GM19467 (cell line): ENCODE measurements at regions not wholly inside any gene's neighbourhood (a gene's known extent, or its start where the extent isn't known, plus 50 kb on each side); places are given as distances from the start of the nearest gene placed in this dataset.

ENCODE experiments used
- ATAC-seq: cut with Tn5 transposase; IDR thresholded peaks from one replicate; pipeline ENCODE4 v1.9.1; 2021; ENCODE audit warnings: mild to moderate bottlenecking, moderate library complexity; ENCODE audit not compliant: unreplicated experiment

DNA sequence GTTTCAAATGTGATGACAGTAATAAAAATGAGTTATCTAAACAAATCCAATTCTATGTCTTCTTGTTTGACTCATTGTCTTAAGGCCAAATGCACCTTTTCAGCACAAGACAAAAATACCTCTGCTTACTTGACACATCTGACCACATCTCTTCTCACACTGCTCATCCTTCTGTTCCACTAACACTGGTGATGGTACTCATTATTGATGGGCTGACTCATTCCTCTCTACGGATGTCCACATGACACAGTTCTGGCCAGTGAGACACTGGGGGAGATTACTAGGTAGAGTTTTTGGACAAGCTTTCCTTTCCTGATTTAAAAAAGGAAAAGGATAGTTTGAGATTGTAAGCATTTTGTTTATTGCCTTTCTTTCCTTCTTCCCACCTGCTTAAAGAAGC lies 410.6 kb upstream of the THRB start:
- no peak for ATAC-seq

DNA sequence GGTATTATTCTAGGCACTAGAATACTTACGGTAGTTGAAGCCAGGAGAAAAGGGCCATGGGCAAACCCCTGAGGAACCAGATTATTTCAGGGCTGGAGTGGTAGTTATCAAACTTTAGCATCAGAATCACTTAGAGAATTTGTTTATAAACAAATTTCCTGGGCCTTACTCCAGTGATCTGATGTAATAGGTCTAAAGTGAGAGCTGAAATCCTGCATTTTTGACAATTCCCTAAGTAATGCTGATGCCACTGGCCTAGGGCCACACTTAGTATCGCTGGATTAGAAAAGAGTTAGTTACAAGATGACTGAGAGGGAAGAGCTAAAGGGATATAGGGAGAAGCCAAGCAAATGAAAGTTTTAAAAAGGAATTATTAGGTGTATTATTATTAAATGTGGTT lies 412.5 kb upstream of the THRB start:
- ATAC-seq = no peak

DNA sequence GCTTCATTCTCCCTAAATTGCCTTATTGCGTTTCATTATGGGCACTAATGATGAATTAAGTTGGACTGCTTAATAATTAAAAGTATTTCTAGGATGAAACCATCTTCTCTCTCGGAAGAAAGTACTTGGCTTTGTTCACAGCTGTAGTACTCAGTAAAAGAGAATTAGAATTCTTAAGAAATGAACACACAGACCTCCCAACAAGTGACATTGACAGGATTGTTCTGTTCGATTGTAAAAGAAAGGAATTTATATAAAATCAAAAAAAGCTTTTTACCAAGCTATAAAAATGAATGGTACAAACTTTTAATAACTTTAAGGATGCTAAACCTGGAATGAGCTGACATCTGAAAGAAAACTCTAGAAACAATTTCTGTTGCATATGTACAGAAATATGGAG lies 416.4 kb upstream of the THRB start:
- no peak for ATAC-seq

- ATAC-seq = no peak
Measured at GRCh38 chr3:24915639-24916038, 421.0 kb upstream of the THRB start.

DNA sequence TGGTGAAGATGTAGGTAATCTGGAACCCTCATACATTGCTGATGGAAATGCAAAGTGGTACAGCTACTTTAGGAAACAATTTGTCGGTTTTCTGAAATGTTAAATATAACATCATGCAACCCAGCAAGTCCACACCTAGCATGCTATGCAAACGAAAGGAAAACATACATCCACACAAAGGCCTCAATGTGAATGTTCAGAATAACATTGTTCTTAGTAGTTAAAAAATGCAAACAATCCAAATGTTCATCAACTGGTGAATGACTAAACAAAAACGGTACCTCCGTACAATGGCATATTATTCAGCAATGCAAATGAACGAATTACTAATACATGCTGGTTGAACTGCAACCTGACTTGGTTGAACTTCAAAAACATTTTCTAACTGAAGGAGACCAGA lies 423.3 kb upstream of the THRB start:
- no peak for ATAC-seq

GRCh38 chr3:24923570-24923969 lies 428.9 kb upstream of the THRB start:
- no peak for ATAC-seq

- no peak for ATAC-seq
Measured at GRCh38 chr3:24929521-24929920, 434.9 kb upstream of the THRB start.

DNA sequence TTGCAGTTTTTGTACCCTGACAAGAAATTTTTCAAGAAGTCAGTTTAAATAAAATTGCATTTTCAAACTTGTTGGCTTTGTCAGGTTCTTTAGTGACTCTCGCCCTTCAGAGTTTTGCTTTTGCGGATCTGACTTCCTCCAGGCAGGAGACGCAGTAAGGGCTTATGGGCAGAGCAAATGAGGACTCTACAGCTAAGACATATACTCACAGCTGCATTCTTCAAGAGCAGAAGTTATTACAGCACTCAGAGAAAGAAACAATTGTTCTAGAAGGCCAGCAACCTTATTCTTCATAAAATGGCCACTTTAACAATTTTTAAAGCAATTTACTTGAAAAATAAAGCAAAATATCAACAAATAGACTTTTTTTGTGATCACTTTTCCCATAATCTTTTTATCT lies 438.8 kb upstream of the THRB start:
- ATAC-seq = no peak

DNA sequence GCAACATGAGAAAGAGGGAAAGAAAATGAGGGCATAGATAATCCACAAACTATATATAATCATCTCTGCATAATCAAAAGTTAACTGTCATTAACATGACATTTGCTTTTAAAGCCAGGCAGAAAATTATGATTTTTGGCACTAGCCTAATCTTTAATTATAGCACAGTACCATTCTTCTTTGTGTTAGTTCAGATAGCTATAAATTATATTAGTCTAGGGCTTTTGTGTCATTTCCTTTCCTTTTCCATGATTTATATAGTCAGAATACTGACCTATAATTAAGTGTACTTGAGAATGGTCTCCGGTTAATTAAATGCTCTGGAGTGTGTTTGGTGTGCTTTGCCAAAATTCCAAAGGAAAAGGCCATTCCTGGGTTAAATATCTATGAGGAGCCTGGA lies 441.9 kb upstream of the THRB start:
- ATAC-seq = no peak

- ATAC-seq = no peak
Measured at GRCh38 chr3:24937228-24937627, 442.6 kb upstream of the THRB start.

DNA sequence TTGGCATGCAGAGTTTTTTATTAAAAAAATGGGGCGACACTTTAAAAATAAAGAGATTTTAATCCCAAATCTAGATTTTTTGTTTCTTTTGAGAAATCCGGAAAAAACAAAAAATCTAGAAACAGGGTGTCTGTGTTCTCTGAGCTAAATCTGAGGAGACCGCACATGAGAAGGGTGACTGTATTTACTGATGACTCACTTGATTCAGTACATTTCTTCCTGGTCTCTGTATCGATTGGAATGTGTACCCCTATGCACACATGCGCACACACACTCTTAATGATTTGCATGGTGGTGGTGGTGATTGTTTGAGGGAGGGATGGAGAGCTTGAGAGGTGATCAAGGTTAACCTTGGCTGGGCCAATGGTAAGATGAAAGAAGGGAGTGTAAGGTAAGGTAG lies 443.1 kb upstream of the THRB start:
- ATAC-seq = no peak

DNA sequence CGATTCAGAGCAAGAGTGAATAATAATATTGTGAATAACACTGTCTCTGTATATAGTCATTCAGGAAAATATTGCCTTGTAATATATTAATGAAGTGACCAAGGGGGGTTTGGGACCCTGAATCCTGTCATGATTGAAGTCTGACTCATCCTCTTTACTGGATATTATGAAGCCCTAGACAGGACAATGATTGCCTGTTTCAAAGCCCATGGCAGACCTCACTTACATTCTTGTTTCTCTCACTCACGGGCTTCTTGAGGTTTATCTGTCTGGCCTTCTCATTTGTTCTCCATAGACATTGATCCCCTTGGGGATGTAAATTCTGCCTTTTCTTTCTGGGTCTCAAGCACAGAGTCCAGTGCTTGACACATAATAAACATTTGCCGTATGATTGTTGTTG lies 449.3 kb upstream of the THRB start:
- no peak for ATAC-seq

DNA sequence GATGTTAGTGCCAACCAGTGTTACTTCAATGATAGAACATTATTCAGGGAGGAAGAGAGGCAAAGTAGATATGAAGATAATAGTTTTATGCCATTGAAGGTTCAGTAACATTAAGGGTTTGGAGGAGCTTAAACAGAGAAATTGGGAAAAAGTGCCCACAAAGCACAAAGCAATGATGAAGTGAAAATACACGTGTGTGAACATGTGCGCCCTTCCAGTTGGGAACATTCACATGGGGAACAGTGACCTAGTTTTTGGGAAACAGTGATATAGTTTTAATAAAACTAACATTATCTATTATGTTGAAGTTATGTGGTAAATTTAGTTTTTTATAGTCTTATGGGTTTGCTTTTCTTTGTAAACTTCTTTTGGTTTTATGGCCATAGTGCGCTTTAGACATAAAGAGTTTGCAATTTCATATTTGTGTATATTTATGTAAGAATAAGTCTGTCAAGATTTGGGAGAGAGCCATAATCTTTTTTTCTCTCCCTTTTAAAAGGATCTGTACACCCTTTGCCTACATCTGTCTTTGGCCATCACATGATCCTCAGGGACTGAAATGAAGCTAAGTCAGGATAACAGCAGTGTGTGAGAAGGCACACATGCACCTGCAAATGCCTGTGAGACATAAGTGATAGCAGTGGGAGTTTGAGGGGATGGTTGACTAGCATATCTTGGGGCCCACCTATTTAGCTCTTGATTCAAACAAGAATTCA lies 450.3 kb upstream of the THRB start:
- no peak for ATAC-seq

GRCh38 chr3:24945563-24945962 lies 450.9 kb upstream of the THRB start:
- ATAC-seq = no peak

GRCh38 chr3:24947103-24947502 lies 452.5 kb upstream of the THRB start:
- no peak for ATAC-seq

GRCh38 chr3:24951180-24951579 lies 456.5 kb upstream of the THRB start:
- no peak for ATAC-seq

DNA sequence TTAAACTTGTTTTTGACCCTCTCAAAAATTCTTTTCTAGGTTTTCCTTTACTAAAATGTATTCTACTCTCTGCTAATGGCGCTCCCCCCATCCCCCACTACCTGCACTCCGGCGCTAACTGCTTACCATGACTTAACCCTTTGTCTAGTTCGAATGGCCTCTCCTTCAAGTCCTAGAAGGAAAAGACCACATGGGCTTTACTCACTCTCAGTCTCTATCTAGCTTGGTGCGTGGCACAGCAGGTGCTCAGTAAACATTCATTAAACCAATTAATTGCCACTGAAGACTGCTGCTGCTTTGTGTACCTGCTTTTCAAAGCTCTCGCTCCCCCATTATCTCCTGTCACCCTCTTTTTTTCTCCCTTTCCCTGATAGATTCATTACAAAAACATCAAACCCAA lies 457.7 kb upstream of the THRB start:
- no peak for ATAC-seq

DNA sequence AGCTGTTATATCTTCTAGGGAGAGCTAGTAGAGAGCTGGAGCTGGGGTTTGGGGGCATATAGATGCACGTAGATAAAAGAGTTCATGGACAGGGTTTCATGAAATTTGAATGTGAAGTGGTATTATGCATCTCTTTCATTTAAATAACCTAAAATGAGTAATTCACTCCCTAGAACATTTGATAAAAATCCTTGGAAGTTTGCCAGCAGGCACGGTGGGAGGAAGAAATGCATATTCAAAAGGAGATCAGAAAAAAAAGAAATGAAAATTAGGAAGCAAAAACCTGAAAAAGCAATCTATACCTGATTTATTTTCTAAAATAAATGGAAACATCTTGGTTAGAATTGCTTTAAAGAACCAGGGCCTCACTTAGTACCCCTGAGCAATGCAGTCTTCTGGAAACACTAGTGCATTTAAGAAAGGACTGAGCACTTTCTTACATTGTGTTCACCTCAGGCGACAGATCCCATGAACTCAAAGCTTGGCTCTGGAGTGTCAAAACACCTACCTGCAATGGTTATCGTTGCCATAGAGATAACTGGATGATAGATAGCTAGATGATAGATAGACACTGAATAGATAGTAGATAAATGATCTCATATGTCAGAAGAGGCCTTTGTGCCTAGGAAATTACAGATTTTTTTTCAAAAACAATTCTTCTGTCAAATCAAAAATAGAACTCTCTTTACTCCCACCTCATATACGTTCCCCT lies 458.6 kb upstream of the THRB start:
- ATAC-seq = no peak

DNA sequence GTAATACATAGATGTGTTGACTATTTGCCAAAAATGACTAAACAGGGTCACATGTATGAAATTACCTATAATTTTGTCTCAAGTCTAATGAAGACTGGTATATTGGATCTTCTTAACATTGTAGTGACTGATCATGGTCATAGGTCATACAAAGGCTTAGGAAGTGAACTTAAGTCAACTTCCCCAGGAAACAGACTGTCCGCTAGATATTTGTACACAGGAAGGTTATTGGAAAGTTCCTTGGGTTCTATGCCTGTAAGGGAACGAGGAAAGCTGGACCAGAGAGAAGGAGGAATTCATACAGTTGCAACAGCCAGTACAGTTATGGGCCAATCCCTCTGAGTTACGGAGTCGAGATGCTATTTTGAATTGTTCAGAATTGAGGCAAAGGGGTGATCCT lies 462.0 kb upstream of the THRB start:
- ATAC-seq = no peak

DNA sequence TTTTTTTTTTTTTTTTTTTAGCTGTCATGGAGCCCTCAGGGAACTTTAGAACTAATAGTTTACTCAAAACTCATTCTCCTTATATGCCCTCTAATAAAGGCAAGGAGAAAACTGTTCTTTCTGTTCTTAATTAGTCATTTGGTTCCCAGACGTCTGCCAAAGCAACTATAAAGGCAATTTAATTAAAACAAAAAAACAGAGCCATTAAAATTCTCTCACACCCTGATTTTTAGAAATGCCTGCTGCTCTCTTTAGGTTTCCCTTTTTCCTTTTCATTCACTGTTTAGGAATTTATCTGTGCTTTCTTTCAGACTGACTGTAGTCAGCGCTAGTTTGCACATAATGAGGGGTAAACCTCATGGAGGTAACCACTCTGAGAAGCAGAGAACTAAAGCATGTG lies 463.6 kb upstream of the THRB start:
- ATAC-seq = no peak

DNA sequence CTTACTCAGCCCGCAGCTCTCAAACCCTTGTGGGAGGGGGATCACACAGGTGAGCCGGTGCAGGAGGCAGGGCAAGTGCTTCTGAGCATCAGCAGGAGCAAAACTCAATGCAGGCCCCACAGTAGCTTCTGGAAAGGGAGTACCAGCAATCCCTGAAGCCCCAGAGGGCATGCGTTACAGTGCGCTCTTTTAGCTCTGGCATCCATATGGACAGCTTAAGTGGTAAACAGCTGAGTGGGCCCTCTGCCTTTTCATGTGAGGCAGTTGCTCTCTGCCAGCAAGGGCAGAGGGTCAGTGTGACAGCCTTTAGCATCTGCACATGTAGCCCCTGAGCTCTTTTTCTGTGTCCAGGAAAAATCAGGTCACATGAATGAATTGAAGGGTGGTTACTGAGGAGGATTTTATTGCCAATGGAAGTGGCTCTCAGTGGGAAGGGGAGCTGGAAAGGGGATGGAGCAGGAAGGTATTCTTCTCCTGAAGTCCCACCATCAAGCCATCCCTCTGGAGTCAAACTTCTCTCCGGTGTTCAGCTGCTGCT lies 464.3 kb upstream of the THRB start:
- no peak for ATAC-seq

DNA sequence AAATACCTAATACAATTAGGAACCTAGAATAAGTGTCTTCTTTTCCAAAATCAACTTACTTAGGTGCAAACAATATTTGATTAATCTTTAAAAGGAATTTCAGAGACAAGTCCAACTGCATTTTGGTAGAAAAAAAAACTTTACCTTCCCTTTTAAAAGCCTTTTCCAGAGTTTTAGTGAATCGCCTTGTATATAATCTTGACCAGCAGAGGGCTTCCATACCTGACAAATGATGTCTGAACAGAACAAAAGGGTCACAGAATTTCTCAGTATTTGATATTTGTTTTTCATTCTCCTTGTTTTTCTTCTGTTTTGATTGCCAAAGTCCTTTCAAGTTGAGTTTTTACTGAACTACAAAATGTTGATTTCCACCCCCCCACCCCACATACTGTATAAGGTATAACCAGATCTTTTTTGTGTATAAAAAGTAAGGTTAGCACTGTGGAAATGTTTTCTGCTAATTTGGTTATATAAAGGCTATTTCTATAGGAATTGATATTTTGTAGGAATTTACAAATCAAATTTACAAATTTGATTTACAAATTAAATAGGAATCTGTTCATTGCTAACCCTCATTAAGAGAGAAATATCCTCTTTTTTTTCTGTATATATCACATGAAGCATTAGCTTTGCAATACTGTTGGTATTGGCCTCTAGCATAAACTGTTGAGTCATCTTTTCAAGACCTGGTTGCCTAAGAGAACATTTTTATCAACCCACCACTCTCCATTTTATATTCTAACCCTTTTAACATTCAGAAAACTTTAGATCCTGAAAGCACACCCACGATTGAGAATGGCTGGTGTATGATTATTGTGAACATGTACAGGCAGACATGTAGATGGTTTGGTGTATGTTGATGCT lies 464.1 kb upstream of the RARB start:
- ATAC-seq = no peak
